ENCODE measurements at regions not wholly inside any gene's neighbourhood (a gene's known extent, or its start where the extent isn't known, plus 50 kb on each side); places are given as distances from the start of the nearest gene placed in this dataset.
A peak's percentile ranks its signal among the peaks of the same experiment; 100 is the strongest.
"Not testable (repeated sequence)": the region's sequence is repeated elsewhere in the genome, so short reads cannot be mapped to it uniquely, and the experiment has no call there.

DNA sequence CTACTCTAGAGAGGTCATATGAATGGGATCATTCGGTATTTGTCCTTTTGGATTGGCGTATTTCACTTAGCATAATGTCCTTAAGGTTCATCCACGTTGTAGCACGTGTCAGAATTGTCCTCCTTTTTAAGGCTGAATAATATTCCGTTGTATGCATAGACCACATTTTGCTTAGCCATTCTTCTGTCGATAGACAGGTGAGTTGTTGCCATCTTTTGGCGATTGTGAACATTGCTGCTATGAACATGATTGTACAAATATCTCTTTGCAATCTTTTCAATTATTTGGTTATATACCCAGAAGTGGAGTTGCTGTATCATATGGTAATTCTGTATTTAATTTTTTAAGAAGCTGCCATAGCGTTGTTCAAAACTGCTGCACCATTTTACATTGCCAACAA, 52.4 kb upstream of the GOLGA8J start:
- ATAC-seq = no peak
- intact Hi-C loops (cut with DNase I) = no loop called here
- DNase-seq (ENCODE audit: missing footprints) = no peak

DNA sequence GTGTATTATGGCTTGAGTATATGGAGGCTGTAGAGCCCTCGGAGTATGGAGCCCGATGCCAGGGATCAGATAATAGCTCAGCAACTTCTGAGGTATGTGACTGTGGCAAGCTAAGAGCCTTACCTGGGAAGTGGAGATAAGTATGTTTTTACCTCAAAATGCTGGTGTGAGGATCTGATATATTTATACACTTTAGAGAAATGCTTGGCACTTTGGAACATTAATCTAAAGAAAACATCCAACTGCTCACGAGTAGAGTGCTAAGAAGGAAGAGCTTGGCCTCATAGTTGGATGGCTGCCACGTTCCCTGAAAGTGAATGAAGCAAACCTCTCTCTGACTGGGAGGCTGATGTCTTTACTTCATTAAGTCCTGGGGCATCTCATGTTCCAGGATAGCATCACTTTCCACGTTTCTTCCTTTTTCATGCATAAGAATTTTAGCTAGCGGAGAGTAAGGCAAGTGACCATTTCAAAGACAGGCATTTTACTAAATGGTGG, 58.9 kb upstream of the GOLGA8J start:
- DNase-seq (ENCODE audit: missing footprints) (no peak), ATAC-seq (no peak)
- intact Hi-C loops (cut with DNase I) = no loop called here

DNA sequence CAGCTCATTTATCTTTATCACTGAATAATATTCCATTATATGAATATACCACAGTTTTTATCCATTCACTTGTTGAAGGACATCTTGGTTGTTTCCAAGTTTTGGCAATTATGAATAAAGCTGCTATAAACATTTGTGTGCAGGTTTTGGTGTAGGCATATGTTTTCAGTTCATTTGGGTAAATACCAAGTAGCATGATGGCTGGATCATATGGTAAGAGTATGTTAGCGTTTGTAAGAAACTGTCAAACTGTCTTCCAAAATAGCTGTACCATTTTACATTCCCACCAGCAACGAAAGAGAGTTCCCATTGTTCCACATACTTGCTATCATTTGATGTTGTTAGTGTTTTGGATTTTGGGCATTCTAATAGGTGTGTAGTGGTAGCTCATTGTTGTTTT, 72.0 kb upstream of the GOLGA8J start:
- DNase-seq (ENCODE audit: missing footprints) (no peak), ATAC-seq (no peak)
- intact Hi-C loops (cut with DNase I) = no loop called here

DNA sequence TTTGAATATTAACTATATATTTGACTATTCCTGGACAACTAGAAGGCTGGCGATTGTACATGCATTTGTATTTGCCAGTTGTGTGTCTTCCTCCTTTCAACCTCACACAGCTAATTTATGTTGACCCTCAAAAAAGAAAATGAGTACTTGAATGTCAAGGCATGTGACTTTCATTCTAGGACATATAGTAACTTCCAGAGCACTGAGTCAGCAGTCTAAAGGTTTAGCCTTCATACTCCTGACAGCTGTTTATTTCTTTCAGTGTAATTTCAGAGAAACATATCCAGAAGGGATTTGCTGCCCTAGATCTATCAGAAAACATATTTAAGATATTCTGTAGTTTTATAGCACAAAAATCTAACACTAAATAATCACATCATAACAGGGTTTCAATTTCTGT, 74.6 kb upstream of the GOLGA8J start:
- DNase-seq (ENCODE audit: missing footprints) (no peak), ATAC-seq (no peak)

DNA sequence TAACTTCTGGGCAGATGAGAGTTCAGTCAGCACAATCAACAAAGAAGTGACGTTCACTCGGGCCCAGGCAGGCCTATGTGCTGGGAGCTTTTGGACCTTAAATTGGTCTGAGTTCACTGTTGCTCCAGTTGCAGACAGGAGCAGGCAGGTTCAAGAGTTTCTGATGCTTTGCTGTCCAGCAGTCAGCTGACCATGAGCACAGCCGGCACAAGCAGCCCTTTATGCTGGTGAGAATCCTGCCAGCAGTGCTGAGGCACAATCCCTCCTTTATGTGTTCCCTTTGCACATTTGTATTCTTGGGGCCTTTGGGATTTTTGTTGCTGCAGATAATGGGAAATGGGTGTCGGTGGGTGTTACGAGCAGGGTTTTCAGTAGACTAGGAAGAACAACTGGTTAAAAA, 81.2 kb upstream of the GOLGA8J start:
- DNase-seq (ENCODE audit: missing footprints) = no peak
- intact Hi-C loops (cut with DNase I) = no loop called here
- ATAC-seq = no peak

More for the DNA sequence above, 74.6 kb upstream of the GOLGA8J start:
- intact Hi-C loops (cut with DNase I) = no loop called here

DNA sequence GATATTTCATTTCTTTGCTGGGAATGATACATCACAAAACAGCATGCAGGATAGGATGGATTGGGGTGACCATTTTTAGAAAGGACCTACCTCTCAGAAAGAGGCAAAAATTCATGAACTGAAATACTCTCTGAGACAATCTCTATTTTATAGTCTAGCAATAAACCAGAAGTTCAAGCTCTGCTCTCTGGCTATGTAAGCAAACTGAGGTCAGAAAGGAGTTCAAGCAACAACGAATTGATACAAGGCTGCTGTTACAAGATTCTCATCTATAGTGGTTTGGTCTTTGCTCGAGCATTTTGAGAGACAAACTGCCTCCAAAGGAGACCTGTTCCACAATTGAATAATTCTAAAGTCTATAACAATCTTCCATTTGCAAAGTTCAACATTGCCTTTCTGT, 84.7 kb upstream of the GOLGA8J start:
- no peak for ATAC-seq
- DNase-seq (ENCODE audit: missing footprints) = no peak
- intact Hi-C loops (cut with DNase I) = no loop called here

DNA sequence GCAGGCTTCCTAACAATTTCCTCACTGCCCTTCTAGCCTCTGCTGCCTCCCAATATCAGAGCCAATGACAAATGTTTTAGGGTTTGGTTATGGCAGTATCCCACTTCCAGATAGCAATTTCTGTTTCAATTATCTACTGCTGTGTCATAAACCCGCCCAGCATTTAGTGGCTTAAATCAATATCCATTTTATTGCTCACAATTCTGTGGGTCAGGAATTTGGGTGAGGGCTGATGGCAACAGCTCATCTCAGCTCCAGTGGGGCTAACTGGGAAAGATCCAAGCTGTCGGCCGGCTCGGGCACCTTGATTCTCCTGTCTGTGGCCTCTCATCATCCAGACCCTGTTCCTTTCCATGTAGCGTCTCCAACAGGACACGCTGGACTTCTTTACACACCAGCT, 85.3 kb upstream of the GOLGA8J start:
- no peak for ATAC-seq
- no peak for DNase-seq (ENCODE audit: missing footprints)
- intact Hi-C loops (cut with DNase I) = no loop called here

DNA sequence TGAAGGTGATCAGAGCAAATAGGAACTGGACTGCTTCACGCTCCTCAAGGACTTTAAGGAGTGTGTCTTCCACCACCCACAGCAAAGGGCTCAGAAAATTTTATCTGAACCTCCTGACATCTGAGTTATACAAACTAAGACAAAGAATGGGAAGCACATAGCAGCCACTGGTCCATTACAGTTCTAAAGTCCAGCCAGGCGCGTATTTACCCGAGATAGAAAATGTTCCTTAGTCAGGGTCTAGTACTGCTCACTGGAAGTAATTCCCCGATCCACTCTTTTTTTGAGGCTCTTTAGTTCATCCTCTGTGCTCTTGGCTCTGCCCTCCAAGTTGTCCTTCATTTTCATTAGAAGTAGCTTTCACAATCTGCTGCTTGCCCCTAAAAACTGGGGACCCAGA, 88.5 kb upstream of the GOLGA8J start:
- DNase-seq (ENCODE audit: missing footprints) (no peak), ATAC-seq (no peak)
- intact Hi-C loops (cut with DNase I) = no loop called here

DNA sequence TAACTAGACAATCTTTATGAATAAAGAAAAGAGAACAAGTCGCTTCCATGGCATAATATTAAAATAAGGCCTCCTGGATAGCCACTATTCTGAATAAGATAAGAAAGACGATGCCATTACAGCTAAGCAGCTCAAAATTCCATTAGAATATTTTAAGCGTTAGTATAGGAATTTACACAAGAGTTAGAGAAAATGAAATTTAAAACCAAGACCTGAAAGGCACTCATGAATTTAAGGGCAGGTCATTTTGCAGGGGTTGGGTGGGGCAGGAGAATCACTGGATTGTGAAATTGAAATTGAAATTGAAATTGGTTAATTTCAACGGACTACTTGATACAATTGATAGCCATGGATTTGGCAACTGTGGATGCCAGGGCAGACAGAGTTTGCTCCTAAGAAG, 91.8 kb upstream of the GOLGA8J start:
- no peak for ATAC-seq
- intact Hi-C loops (cut with DNase I) = no loop called here
- DNase-seq (ENCODE audit: missing footprints) = no peak

DNA sequence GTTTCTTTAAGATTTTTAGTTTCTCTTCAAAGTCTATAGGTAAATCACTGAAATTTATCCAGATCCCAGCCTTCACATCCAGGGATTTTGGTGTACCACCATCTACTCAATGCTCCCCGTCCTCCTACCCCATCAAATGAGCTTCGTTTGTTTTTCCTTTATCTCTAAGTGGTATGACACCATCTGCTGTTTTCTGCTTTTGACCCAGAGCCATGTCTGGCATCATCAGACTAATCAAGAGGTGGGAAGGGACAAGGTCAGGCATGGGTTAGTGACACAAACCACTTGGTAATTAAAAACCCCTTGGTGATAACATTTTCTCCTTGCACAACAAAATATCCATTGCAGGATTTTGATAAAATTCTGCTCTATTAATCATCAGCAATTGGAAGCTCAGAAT, 92.7 kb upstream of the GOLGA8J start:
- intact Hi-C loops (cut with DNase I) = no loop called here
- DNase-seq (ENCODE audit: missing footprints) = no peak
- no peak for ATAC-seq

DNA sequence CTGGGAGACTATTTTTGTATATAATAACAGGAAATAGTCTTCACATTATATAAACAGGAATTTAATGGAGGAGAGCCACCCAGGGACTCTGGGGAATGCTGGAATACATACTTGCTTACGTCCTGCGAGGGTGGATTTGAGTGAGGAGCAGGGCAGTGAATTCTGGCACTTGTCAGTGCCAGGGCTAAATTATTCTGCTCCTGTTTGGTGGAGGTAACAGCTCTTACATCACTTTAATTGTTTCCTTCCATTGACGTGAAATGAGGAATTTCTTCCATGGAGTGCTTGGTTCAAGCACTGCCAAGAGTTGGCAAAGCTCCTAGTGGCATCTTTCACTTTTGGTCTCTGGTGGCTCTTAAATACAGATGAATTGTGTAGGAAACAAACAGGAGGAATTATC, 94.1 kb upstream of the GOLGA8J start:
- no peak for ATAC-seq
- DNase-seq (ENCODE audit: missing footprints) = no peak
- intact Hi-C loops (cut with DNase I) = no loop called here

DNA sequence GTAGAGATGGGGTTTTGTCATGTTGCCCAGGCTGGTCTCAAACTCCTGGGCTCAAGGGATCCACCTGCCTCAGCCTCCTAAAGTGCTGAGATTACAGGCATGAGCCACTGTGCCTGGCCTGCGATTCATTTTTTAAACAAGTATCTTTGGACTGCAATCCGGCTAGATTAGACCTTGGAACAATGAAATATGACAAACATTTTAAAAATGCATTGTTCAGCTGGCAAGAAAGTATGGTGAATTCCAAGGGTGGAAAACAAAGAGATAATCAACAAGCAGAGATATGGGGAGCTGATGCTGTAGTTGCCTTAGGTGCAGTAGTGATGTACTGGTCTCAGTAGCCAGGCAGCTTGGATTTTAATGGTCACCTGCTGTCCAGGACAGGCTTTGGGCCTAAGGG, 95.8 kb upstream of the GOLGA8J start:
- ATAC-seq = no peak
- DNase-seq (ENCODE audit: missing footprints) = no peak
- intact Hi-C loops (cut with DNase I) = no loop called here

DNA sequence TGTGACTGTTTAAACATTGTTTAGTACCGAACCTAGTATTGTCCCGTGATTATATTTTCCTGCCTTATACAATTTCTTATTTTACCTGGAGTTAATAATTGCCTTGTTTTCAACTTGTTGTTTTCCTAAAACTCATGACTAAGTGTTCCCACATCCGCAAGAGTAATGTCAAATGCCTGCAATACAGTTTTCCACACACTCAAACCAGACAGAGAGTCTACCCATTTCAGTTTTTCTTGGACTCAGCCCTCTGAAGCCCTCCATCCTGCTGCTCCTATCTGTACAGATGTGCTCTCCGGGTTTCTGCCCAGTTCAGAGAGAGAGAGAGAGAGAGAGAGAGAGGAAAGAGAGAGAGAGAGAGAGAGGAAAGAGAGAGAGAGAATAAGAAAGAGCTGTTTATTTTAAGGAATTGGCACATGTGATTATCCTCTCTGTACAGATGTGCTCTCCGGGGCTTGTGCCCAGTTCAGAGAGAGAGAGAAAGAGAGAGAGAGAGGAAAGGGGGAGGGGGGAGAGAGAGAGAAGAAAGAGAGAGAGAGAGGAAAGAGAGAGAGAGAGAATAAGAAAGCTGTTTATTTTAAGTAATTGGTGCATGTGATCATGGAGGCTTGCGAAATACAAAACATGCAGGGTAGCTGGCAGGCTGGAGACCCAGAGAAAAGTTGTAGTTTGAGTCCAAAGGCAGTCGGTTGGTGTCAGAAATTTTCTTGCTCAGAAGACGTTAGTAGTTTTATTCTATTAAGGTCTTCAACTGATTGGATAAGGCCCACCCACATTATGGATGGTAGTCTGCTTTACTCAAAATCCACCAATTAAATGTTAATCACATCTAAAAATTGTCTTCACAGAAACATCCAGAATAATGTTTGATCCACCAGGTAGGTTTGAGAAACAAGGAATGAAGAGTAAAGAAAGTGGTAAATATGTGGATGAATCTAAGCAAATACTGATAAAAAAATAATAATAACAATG, 104.1 kb upstream of the GOLGA8J start:
- intact Hi-C loops (cut with DNase I) = no loop called here
- DNase-seq (ENCODE audit: missing footprints) (no peak), ATAC-seq (no peak)

DNA sequence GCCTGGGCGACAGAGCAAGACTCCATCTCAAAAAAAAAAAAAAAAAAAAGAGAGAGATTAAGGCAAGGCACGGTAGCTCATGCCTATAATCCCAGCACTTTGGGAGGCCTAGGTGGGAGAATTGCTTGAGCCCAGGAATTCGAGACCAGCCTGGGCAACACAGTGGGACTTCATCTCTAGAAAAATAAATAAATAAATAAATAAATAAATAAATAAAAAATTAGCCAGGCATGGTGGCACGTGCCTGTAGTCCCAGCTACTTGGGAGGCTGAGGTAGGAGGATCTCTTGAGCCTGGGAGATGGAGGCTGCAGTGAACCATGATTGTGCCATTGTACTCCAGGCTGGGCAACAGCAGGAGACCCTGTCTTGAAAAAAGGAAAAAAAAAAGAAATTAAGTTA, 108.7 kb upstream of the GOLGA8J start:
- DNase-seq (ENCODE audit: missing footprints); ATAC-seq; intact Hi-C loops (cut with DNase I): not testable (repeated sequence)

DNA sequence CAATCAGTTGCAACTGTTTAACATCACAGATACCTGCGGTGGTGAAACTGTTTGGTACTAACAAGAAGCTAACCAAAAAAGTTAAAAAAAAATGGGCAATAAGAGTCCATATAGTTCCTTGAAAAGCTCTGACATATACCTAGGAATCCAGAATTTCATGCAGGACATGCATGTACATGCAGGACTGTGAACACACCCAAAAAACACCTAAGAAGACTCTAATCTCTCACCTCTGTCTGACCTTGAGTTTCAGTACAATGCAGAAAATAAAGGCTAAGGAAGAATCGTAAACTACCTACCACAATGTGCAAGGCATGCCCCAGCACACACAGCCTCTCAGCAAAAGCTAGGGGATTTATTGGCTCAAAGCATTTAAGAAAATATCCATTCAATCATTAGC, 110.7 kb upstream of the GOLGA8J start:
- no peak for ATAC-seq
- intact Hi-C loops (cut with DNase I) = no loop called here
- DNase-seq (ENCODE audit: missing footprints) = no peak

DNA sequence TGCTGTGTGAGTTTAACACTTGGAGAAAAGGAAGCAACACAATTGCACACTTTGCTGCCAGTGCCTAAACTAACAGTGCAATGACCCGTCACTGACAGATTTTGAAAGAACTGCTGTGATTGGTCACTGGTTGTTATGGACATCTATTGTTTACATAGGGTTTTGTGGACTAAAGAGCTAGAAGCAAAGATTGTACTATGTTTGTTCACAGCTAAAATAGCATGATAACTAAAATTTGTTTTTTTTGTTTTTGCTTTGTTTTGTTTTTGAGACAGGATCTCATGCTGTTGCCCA, 112.4 kb upstream of the GOLGA8J start:
- ATAC-seq (no peak), DNase-seq (ENCODE audit: missing footprints) (no peak)
- intact Hi-C loops (cut with DNase I) = no loop called here

DNA sequence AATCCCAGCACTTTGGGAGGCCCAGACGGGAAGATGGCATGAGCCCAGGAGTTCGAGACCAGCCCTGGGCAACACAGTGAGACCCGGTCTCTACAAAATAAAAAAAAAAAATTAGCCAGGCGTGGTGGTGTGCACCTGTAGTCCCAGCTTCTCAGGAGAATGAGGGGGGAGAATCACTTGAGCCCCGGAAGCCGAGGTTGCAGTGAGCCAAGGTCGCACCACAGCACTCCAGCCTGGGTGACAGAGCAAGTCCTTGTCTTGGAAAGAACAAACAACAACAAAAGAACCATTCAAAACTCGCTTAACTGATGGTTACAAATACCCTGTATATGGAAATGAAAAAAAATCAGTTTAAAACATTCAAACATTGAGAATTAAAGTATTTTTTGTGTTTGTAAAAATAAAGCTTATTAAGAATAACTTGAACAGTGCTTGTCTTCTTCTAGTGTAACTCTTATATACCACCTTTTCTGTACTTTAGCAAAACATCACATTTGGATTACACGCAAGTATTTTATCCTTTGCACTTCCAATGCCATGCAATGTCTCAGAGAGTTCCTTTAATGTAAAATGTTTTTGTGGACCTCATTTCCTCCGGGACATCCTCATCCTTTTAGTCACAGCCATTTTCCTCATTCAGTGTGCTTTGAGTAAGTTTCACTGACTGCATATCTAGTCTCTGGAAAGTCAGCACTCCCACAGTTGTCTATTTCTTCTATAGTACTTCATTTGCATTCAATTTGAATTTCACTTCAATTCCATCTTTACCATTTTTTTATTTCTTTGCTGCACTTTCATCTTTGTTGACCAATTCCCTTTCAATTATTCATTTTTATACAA, 113.0 kb upstream of the GOLGA8J start:
- DNase-seq (ENCODE audit: missing footprints) (no peak), ATAC-seq (no peak)
- intact Hi-C loops (cut with DNase I) = no loop called here

DNA sequence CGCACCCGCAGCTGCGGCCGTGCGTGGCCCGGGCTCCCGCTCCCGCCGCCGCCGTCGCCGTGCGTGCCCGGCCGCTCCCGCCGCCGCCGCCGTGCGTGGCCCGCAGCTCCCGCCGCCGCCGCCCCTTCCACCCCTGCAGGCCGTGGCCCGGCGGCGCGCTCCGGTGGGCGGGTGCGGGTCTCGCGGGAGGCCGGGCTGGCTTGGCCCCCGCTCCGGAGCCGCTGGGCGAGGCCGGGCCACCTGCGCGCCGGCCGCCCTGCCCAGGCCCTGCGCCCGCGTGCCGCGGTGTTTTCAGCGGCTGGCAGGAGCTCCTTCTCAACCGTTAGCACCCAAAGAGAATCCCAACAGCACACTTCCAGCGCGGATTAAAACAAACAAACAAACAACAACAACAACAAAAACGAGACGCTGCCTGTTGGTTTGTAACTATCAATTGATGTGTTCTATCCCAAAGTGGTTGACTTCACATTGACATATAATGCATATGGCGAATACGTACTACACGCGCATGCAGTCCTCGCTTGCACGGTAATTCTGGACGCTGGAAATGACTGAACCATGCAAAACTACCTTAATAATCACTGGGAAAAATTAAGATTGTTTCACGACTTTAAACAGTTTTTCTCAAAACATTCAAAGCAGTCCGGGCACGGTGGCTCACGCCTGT, 113.7 kb upstream of the GOLGA8J start:
- no peak for ATAC-seq
- DNase-seq (ENCODE audit: missing footprints) = no peak
- intact Hi-C loops (cut with DNase I) = no loop called here

DNA sequence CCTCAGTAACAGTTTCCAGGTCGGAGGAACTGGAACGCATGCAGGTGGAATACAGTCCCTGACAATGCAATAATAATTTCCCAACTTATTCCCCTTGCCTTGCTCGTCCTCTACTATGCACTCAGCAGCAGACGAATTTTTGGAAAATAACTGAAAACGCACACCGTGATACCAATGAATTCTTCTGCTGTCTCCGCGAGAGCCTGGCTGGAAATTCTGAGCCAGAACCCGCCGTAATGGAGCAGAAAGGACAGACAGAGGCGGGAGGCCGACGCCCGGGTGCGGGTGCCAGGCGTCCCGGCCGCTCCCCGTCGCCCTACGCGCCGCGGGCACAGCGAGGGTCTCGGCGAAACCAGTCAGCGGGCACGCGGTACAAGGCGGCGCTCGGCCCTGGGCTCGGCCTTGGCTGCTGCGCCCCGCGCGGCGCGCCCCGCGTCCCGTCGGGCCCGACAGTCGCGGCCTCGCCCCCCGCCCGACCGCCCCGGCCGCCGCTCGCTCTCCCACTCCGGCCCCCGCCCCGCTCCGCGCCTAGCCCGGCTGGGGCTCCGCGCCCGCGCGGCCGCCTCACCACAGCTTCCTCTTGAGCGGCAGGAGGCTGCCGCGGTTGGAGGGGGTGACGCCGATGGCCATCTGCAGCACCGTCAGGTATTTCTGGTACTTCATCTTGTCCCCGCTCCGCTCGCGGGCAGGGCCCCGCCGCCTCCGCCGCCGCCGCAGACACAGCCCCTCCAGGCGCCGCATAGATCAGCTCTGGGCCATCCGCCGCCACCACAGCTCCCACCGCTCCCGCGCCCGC, 114.5 kb upstream of the GOLGA8J start:
- no peak for ATAC-seq

More for the DNA sequence above, 114.5 kb upstream of the GOLGA8J start:
- peak; percentile 37 for DNase-seq (ENCODE audit: missing footprints)
- intact Hi-C loops (cut with DNase I) = no loop called here
